ENCODE measurements at regions not wholly inside any gene's neighbourhood (a gene's known extent, or its start where the extent isn't known, plus 50 kb on each side); places are given as distances from the start of the nearest gene placed in this dataset.
"Not testable (repeated sequence)": the region's sequence is repeated elsewhere in the genome, so short reads cannot be mapped to it uniquely, and the experiment has no call there.

DNA sequence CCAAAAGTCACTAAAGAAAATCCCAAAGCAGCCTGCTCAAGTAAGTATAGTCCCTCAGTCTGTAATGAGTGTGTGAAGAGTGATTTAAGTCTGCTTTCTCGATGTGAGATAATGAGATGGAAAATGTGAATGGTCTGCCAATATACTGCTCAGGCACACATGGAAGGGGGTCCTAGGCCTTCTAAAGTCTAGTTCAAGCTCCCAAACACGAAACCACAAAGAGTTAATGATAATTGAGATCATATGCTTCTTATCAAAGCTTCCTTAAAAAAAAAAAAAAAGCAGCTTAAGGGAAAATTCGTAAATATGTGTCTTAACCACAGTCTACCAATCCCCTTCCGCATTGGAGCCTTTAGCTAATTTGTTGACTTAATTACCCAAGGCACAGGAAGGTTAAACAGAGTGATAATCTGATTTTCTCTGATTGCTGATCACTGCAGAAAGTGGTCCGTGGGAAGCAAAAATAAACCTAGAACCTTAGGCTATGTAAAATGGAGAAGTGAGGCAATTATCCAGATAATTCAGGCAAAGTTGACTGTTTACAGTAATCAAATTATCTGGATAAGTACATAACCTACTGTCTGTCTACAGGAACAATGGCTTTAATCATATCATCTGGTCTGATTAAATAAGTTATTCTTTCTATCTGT lies 172.9 kb downstream of the MBL2 start:
- TF ChIP-seq MYC (IDR thresholded peaks at IDR 0.05; ENCODE audit: low read depth, low read length) = no peak
- TF ChIP-seq, protein P1, sequence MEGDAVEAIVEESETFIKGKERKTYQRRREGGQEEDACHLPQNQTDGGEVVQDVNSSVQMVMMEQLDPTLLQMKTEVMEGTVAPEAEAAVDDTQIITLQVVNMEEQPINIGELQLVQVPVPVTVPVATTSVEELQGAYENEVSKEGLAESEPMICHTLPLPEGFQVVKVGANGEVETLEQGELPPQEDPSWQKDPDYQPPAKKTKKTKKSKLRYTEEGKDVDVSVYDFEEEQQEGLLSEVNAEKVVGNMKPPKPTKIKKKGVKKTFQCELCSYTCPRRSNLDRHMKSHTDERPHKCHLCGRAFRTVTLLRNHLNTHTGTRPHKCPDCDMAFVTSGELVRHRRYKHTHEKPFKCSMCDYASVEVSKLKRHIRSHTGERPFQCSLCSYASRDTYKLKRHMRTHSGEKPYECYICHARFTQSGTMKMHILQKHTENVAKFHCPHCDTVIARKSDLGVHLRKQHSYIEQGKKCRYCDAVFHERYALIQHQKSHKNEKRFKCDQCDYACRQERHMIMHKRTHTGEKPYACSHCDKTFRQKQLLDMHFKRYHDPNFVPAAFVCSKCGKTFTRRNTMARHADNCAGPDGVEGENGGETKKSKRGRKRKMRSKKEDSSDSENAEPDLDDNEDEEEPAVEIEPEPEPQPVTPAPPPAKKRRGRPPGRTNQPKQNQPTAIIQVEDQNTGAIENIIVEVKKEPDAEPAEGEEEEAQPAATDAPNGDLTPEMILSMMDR (IDR thresholded peaks at IDR 0.05; ENCODE audit: low read depth, low read length) = no peak
- TF ChIP-seq, protein P2, sequence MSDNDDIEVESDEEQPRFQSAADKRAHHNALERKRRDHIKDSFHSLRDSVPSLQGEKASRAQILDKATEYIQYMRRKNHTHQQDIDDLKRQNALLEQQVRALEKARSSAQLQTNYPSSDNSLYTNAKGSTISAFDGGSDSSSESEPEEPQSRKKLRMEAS (IDR thresholded peaks at IDR 0.05; ENCODE audit: low read depth, low read length) = no peak
- no peak for TF ChIP-seq POLR2A (IDR thresholded peaks at IDR 0.05; ENCODE audit: extremely low read depth, insufficient read length)
- DNase-seq (ENCODE audit: low read depth) = no peak
- no peak overlapping the region for H3K4me3 ChIP-seq (ENCODE audit: low read depth, low read length)

DNA sequence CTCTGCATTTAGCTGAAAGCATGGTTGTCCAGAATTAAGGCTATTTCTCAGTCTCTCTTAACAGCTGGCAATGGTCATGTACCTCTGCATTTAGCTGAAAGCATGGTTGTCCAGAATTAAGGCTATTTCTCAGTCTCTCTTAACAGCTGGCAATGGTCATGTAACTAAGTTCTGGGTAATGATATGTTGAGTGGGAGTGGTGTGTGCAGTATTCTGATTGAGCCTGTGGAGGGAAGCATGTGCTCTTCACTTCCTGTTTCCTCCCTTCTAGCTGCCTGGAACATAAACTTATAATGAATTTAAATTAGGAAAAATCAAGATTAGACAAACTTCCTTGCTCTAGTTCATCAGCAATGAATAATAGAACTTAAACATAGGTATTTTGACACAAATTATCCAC lies 168.5 kb downstream of the MBL2 start:
- not testable (repeated sequence) for H3K4me3 ChIP-seq (ENCODE audit: low read depth, low read length); DNase-seq (ENCODE audit: low read depth)

DNA sequence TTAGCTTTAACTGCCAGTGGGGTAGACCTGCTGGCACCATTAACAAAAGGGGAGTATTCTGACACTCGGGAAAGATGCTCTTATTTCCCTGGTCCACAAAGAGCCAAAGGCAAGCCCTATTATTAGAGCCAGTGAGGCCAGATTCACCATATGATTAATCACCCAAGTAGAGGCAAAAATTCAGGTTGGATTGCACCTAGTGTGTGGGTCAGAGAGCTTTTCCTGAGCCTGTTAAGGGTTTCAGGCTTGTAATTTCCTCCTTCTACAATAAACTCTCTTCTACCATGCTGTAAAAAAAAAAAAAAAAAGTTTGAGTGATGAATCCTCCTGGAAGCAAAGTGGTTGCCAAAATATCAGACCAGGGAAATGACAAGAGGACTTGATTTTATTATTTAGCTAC lies 163.5 kb downstream of the MBL2 start:
- no peak overlapping the region for H3K4me3 ChIP-seq (ENCODE audit: low read depth, low read length)
- DNase-seq (ENCODE audit: low read depth) = no peak
- TF ChIP-seq, protein P2 (IDR thresholded peaks at IDR 0.05; ENCODE audit: low read depth, low read length) = no peak
- TF ChIP-seq, protein P1 (IDR thresholded peaks at IDR 0.05; ENCODE audit: low read depth, low read length) = no peak
- no peak for TF ChIP-seq POLR2A (IDR thresholded peaks at IDR 0.05; ENCODE audit: extremely low read depth, insufficient read length)
- TF ChIP-seq MYC (IDR thresholded peaks at IDR 0.05; ENCODE audit: low read depth, low read length) = no peak

DNA sequence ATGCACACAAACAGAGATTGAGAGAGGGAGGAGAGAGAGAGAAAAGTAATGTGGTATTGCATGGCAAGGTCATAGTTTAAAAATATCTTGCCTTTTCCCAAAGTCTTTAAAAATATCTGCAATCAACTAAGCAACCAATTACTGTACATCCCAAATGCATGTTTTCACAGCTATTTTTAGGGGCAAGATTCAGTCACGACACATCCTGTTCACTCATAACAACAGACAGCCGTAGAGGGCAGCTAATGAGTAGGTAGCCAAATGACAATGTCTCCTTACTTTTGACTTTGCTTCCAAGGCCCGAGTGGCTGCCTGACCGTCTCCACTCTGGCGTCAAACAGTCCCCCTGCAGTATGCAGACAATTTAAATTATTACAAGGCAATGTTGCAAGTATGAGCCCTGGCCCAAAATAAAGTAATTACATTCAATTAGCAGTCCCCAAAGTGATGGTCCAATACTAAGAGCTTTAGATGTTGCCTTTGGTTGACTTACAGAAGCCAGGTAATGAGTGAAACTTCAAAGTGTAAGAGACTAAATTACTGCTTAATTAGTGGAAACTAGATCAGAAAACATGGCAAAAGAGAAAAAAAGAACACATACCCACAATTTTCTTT lies 162.9 kb downstream of the MBL2 start:
- no peak overlapping the region for H3K4me3 ChIP-seq (ENCODE audit: low read depth, low read length)
- TF ChIP-seq, protein P1 (IDR thresholded peaks at IDR 0.05; ENCODE audit: low read depth, low read length) = no peak
- TF ChIP-seq, protein P2 (IDR thresholded peaks at IDR 0.05; ENCODE audit: low read depth, low read length) = no peak
- no peak for TF ChIP-seq POLR2A (IDR thresholded peaks at IDR 0.05; ENCODE audit: extremely low read depth, insufficient read length)
- no peak for TF ChIP-seq MYC (IDR thresholded peaks at IDR 0.05; ENCODE audit: low read depth, low read length)
- no peak for DNase-seq (ENCODE audit: low read depth)

DNA sequence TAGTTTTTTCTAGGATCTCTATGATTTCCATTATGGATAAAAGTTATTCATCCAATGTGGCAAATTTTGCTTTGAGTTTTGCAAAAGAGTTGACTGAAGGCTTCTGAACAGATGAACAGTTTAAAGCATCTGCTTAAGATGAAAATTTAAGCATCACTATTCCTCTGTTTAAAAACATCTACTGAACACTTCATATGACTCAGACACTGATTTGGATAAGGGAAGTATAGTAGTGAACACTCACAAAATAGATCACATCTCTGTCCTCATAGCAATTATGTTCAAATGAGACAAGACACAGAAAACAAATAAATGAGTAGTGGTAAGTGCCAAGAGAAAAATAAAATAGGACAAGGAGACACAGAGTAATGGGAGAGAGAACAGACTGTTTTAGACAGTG lies 157.3 kb downstream of the MBL2 start:
- no peak for TF ChIP-seq MYC (IDR thresholded peaks at IDR 0.05; ENCODE audit: low read depth, low read length)
- TF ChIP-seq, protein P2 (IDR thresholded peaks at IDR 0.05; ENCODE audit: low read depth, low read length) = no peak
- TF ChIP-seq, protein P1 (IDR thresholded peaks at IDR 0.05; ENCODE audit: low read depth, low read length) = no peak
- no peak for TF ChIP-seq POLR2A (IDR thresholded peaks at IDR 0.05; ENCODE audit: extremely low read depth, insufficient read length)
- no peak overlapping the region for H3K4me3 ChIP-seq (ENCODE audit: low read depth, low read length)
- DNase-seq (ENCODE audit: low read depth) = no peak

DNA sequence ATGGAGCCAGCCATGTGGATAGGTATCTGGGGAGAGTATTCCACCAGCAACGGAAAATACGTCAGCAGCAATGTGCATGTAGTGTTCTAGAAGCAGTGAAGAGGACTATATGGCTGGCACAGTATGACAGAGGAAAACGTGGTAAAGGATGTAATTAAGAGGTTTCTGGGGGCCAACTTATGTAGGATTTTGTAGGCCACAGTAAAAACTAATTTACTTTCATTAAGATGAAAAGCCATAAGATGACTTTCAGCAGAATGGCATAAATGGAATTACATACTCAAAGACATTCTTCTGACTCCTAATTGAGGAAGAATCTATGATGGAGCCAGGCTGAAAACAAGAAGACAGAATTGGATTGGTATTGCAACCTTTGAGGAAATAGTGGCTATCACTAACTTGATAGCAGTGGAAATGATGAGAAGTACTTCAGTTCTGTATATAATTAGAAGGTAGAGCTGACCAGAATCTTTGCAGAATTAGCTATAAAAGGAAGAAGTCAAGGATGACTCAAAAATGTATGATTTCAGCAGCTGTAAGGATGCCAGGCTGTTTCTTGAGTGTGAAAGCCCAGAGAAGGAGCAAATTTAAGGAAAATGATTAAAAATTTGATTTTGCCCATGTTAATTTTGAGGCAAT lies 156.7 kb downstream of the MBL2 start:
- no peak for DNase-seq (ENCODE audit: low read depth)
- no peak overlapping the region for H3K4me3 ChIP-seq (ENCODE audit: low read depth, low read length)
- TF ChIP-seq, protein P2 (IDR thresholded peaks at IDR 0.05; ENCODE audit: low read depth, low read length) = no peak
- TF ChIP-seq POLR2A (IDR thresholded peaks at IDR 0.05; ENCODE audit: extremely low read depth, insufficient read length) (no peak), MYC (IDR thresholded peaks at IDR 0.05; ENCODE audit: low read depth, low read length) (no peak)
- TF ChIP-seq, protein P1 (IDR thresholded peaks at IDR 0.05; ENCODE audit: low read depth, low read length) = no peak

Measured in NB4 (cell line).